AG20443 (cell line): ENCODE measurements at regions not wholly inside any gene's neighbourhood (a gene's known extent, or its start where the extent isn't known, plus 50 kb on each side); places are given as distances from the start of the nearest gene placed in this dataset.

ENCODE experiments used
- DNase-seq: peaks from one replicate; pipeline ENCODE4 v3.0.0; 2012; ENCODE audit warnings: low spot score, mixed read lengths

- DNase-seq: no peak
These were observed 87.6 kb upstream of the SLC25A26 start for GRCh38 chr3:66133050-66133757.

- DNase-seq: no peak
These were observed 89.9 kb upstream of the MAGI1 start for GRCh38 chr3:66128623-66129022.

- DNase-seq: peak; percentile 16
These were observed 82.6 kb upstream of the MAGI1 start for GRCh38 chr3:66121318-66121717.

- peak; percentile 95 for DNase-seq
These were observed 77.3 kb upstream of the MAGI1 start for GRCh38 chr3:66115858-66116654.

GRCh38 chr3:66113542-66113941 is 74.8 kb upstream of the MAGI1 start:
- DNase-seq: peak; percentile 16

- DNase-seq: no peak
These were observed 72.1 kb upstream of the MAGI1 start for GRCh38 chr3:66110840-66111239.

GRCh38 chr3:66107855-66108254 is 69.1 kb upstream of the MAGI1 start:
- DNase-seq: peak; percentile 59

GRCh38 chr3:66106788-66107187 is 68.1 kb upstream of the MAGI1 start:
- no peak for DNase-seq

- no peak for DNase-seq
These were observed 65.8 kb upstream of the MAGI1 start for GRCh38 chr3:66104535-66104934.

- no peak for DNase-seq
These were observed 65.0 kb upstream of the MAGI1 start for GRCh38 chr3:66103729-66104128.

- DNase-seq: no peak
These were observed 63.2 kb upstream of the MAGI1 start for GRCh38 chr3:66101901-66102300.

GRCh38 chr3:66099541-66100065 is 60.9 kb upstream of the MAGI1 start:
- DNase-seq: no peak

- peak; percentile 76 for DNase-seq
These were observed 59.7 kb upstream of the MAGI1 start for GRCh38 chr3:66098436-66098835.

- no peak for DNase-seq
These were observed 58.9 kb upstream of the MAGI1 start for GRCh38 chr3:66097647-66098046.

- DNase-seq: no peak
These were observed 56.7 kb upstream of the MAGI1 start for GRCh38 chr3:66095295-66096001.

- DNase-seq: no peak
These were observed 55.3 kb upstream of the MAGI1 start for GRCh38 chr3:66093981-66094380.

GRCh38 chr3:66092175-66092995 is 53.7 kb upstream of the MAGI1 start:
- no peak for DNase-seq
